IMR-90 (cell line): ENCODE measurements at regions not wholly inside any gene's neighbourhood (a gene's known extent, or its start where the extent isn't known, plus 50 kb on each side); places are given as distances from the start of the nearest gene placed in this dataset.

ENCODE experiments used
- ATAC-seq: fragments of 200-7000 bp; cut with Tn5 transposase; 2 replicates; pipeline ENCODE4 v1.9.1; 2020; ENCODE audit warnings: low read depth, mild to moderate bottlenecking, moderate library complexity
- BruUV-seq: library from RNA; stranded (reverse); fragments of 400-500 nt; replicated peaks from 2 replicates; lab custom pipeline; 2021; lab: Mats Ljungman, UMichigan
- CTCF ChIA-PET: fragments of 300-600 bp; formaldehyde crosslinking; extraction: SDS; loops from one replicate; lab custom pipeline; 2021; ENCODE audit warnings: antibody characterized with exemption; lab: Yijun Ruan, JAX
- POLR2A ChIA-PET: fragments of 300-600 bp; sonication (Branson Sonifier 250); formaldehyde crosslinking; loops from one replicate; lab custom pipeline; 2022; ENCODE audit warnings: antibody characterized with exemption; ENCODE audit not compliant: unreplicated experiment; lab: Charles Lee
- DNase-seq: peaks from one replicate; pipeline ENCODE4 v3.0.0; 2013
- H2AFZ ChIP-seq: replicated peaks from 2 replicates; pipeline ENCODE3; 2013; ENCODE audit warnings: low read length, mild to moderate bottlenecking; ENCODE audit not compliant: poor library complexity
- H2AK5ac ChIP-seq: 2 replicates; pipeline ENCODE4 v1.6.1; 2013; ENCODE audit warnings: low read depth, low read length, inconsistent platforms
- H2AK9ac ChIP-seq: replicated peaks from 2 replicates; pipeline ENCODE3; 2013; ENCODE audit warnings: mild to moderate bottlenecking, low read depth, low read length, moderate library complexity; ENCODE audit not compliant: poor library complexity
- H2BK120ac ChIP-seq: 2 replicates; pipeline ENCODE4 v1.6.1; 2013; ENCODE audit warnings: low read depth, low read length, inconsistent platforms
- H2BK15ac ChIP-seq: 3 replicates; pipeline ENCODE4 v1.6.1; 2013; ENCODE audit warnings: low read depth, low read length, inconsistent platforms
- H2BK20ac ChIP-seq: 2 replicates; pipeline ENCODE4 v1.6.1; 2013; ENCODE audit warnings: low read depth, mild to moderate bottlenecking, inconsistent platforms, low read length, moderate library complexity
- H2BK5ac ChIP-seq: 2 replicates; pipeline ENCODE4 v1.6.1; 2013; ENCODE audit warnings: mild to moderate bottlenecking, low read depth, low read length, inconsistent platforms; ENCODE audit not compliant: poor library complexity, severe bottlenecking
- H3K14ac ChIP-seq: replicated peaks from 2 replicates; pipeline ENCODE4 v1.6.1; 2013; ENCODE audit warnings: low read depth, low read length, inconsistent platforms
- H3K18ac ChIP-seq: 2 replicates; pipeline ENCODE4 v1.6.1; 2013; ENCODE audit warnings: low read depth, low read length, control low read depth
- H3K23ac ChIP-seq: 2 replicates; pipeline ENCODE4 v1.6.1; 2013; ENCODE audit warnings: low read depth, low read length, inconsistent platforms
- H3K27ac ChIP-seq: 2 replicates; pipeline ENCODE4 v1.5.1; 2013; ENCODE audit warnings: mild to moderate bottlenecking, control low read depth, low read length; ENCODE audit not compliant: insufficient read depth
- H3K27me3 ChIP-seq: 2 replicates; pipeline ENCODE4 v1.6.1; 2013; ENCODE audit warnings: low read length; ENCODE audit not compliant: control insufficient read depth, insufficient read depth
- H3K36me3 ChIP-seq: 2 replicates; pipeline ENCODE4 v1.6.1; 2013; ENCODE audit warnings: low read length, mixed read lengths; ENCODE audit not compliant: control insufficient read depth, insufficient read depth
- H3K4ac ChIP-seq: 2 replicates; pipeline ENCODE4 v1.6.1; 2013; ENCODE audit warnings: low read depth, low read length, inconsistent platforms
- H3K4me1 ChIP-seq: 2 replicates; pipeline ENCODE4 v1.6.1; 2013; ENCODE audit warnings: low read length, mixed read lengths; ENCODE audit not compliant: control insufficient read depth, insufficient read depth
- H3K4me2 ChIP-seq: 2 replicates; pipeline ENCODE4 v1.6.1; 2013; ENCODE audit warnings: low read depth, mild to moderate bottlenecking, control low read depth, low read length, moderate library complexity
- H3K4me3 ChIP-seq: 2 replicates; pipeline ENCODE4 v1.5.1; 2013; ENCODE audit warnings: low read depth, mild to moderate bottlenecking, control low read depth, low read length, moderate library complexity; ENCODE audit not compliant: insufficient read depth
- H3K56ac ChIP-seq: 2 replicates; pipeline ENCODE4 v1.6.1; 2013; ENCODE audit warnings: low read length, inconsistent platforms; ENCODE audit not compliant: insufficient read depth; ENCODE audit errors: extremely low read depth
- H3K79me1 ChIP-seq, 2 experiments: 2 replicates each; pipeline ENCODE4 v1.6.1; 2013; ENCODE audit warnings: low read length in 2 of 2, inconsistent platforms in 1 of 2, low read depth in 1 of 2
- H3K9ac ChIP-seq: 2 replicates; pipeline ENCODE4 v1.6.1; 2013; ENCODE audit warnings: low read depth, low read length, control low read depth
- H3K9me1 ChIP-seq: 2 replicates; pipeline ENCODE4 v1.6.1; 2013; ENCODE audit warnings: low read length, inconsistent platforms; ENCODE audit not compliant: insufficient read depth
- H3K9me3 ChIP-seq: 2 replicates; pipeline ENCODE4 v1.6.1; 2013; ENCODE audit warnings: low read length; ENCODE audit not compliant: control insufficient read depth, insufficient read depth
- H4K20me1 ChIP-seq: 2 replicates; pipeline ENCODE4 v1.6.1; 2013; ENCODE audit warnings: low read length, inconsistent platforms; ENCODE audit not compliant: insufficient read depth
- H4K5ac ChIP-seq: 2 replicates; pipeline ENCODE4 v1.6.1; 2013; ENCODE audit warnings: mild to moderate bottlenecking, low read depth, low read length, control low read depth
- H4K8ac ChIP-seq, 2 experiments: 2 replicates each; pipeline ENCODE4 v1.6.1; 2013; ENCODE audit warnings: low read depth in 2 of 2, low read length in 2 of 2, control low read depth in 1 of 2, inconsistent platforms in 1 of 2
- H4K91ac ChIP-seq: 2 replicates; pipeline ENCODE4 v1.6.1; 2013; ENCODE audit warnings: low read depth, low read length, inconsistent platforms; ENCODE audit not compliant: insufficient read depth
- CTCF ChIP-seq: conservative IDR thresholded peaks from 2 replicates; pipeline ENCODE4 v1.5.1; 2012; ENCODE audit warnings: mild to moderate bottlenecking, low read depth, low read length, improper control_type of control experiment
- MAZ ChIP-seq: IDR thresholded peaks from 2 replicates; pipeline ENCODE4 v1.6.1; 2012; ENCODE audit warnings: low read depth, mild to moderate bottlenecking, low read length, improper control_type of control experiment, moderate library complexity, borderline replicate concordance
- MXI1 ChIP-seq: IDR thresholded peaks from 2 replicates; pipeline ENCODE4 v1.6.1; 2012; ENCODE audit warnings: low read depth, mild to moderate bottlenecking, low read length, moderate library complexity, borderline replicate concordance
- NFE2L2 ChIP-seq: fragments of 150-350 bp; IDR thresholded peaks from 2 replicates; pipeline ENCODE4 v1.6.1; 2016; ENCODE audit warnings: low read depth, mild to moderate bottlenecking, low read length
- RAD21 ChIP-seq: IDR thresholded peaks from 2 replicates; pipeline ENCODE4 v1.6.1; 2012; ENCODE audit warnings: low read length, improper control_type of control experiment
- SMC3 ChIP-seq: fragments of 150-350 bp; IDR thresholded peaks from 2 replicates; pipeline ENCODE4 v1.6.1; 2016; ENCODE audit warnings: low read depth, mild to moderate bottlenecking, antibody characterized with exemption, low read length, moderate library complexity
- WGBS, 2 experiments: methylation state at CpG; one replicate each; pipeline versions ENCODE4 v1.1.5 to v1.1.7; 2013; ENCODE audit warnings: missing lambda C conversion rate in 2 of 2; ENCODE audit not compliant: insufficient read length in 1 of 2; ENCODE audit errors: extremely low coverage in 2 of 2; 5-methylcytosine and 5-hydroxymethylcytosine counted together
- dilution Hi-C: fragments of 300-500 bp; cut with HindIII; formaldehyde crosslinking; loops from one replicate; pipeline ENCODE4 v1.14.3; 2018; ENCODE audit warnings: low sequenced_read_pairs; ENCODE audit not compliant: unreplicated experiment
- in situ Hi-C: fragments of 300-500 bp; cut with MboI; formaldehyde crosslinking; loops from 3 replicates; pipeline ENCODE4 v1.14.3; 2019; ENCODE audit warnings: low sequenced_read_pairs, inconsistent platforms, mixed read lengths
- intact Hi-C: fragments of 100-400 bp; cut with micrococcal nuclease; formaldehyde crosslinking; loops from 2 replicates; pipeline ENCODE4 v1.10.0; 2022

- no peaks in the 10 kb centered on the region; the same call in 1 of the 2 replicates for H3K27me3 ChIP-seq
- in situ Hi-C loops (loop anchor here (5.0 to 10.0 kb wide), 3 partner anchors 69 to 489 kb away; no protein-coding TSS in a partner anchor), intact Hi-C loops (loop anchor here (2.0 to 5.0 kb wide), 5 partner anchors 67 to 502 kb away; partner anchors contain the start of gene GAS2L3), dilution Hi-C loops (no loop called here)
- H2BK120ac ChIP-seq, result no peak overlapping the region
- no peak overlapping the region for H2BK15ac ChIP-seq
- H2AK5ac ChIP-seq, result no peak overlapping the region
- no peak overlapping the region for H3K4me2 ChIP-seq
- DNase-seq (peak; percentile 60), ATAC-seq (peak; percentile 81)
- no peaks in the 10 kb centered on the region for H3K9me3 ChIP-seq
- no peak overlapping the region for H3K27ac ChIP-seq
- H2AK9ac ChIP-seq, result no peak overlapping the region
- no peak overlapping the region for H3K9ac ChIP-seq
- no peaks in the 10 kb centered on the region for H3K9me1 ChIP-seq
- H4K8ac ChIP-seq, result no peak overlapping the region
- POLR2A ChIA-PET, result no interaction called here
- H3K36me3 ChIP-seq, result no peaks in the 10 kb centered on the region
- no peaks in the 10 kb centered on the region for H3K79me1 ChIP-seq
- H4K20me1 ChIP-seq, result no peaks in the 10 kb centered on the region
- TF ChIP-seq MXI1, result no peak
- TF ChIP-seq RAD21, result peak; percentile 59
- peak; percentile 81 for TF ChIP-seq SMC3
- peak; percentile 67 for TF ChIP-seq CTCF
- no peak for TF ChIP-seq MAZ
- no peak for TF ChIP-seq NFE2L2
- no peak overlapping the region for H4K91ac ChIP-seq
- WGBS, 2 experiments, result no CpG with 5 or more reads among the region's 5 CpGs
- no peaks in the 10 kb centered on the region for H3K4me1 ChIP-seq
- no peak overlapping the region for H4K5ac ChIP-seq
- no peak overlapping the region for H3K4me3 ChIP-seq
- no peak overlapping the region for H3K18ac ChIP-seq
- BruUV-seq, result no TSS peak
- CTCF ChIA-PET, result interaction anchor here (0.6 to 1.8 kb wide), 5 partner anchors 8 to 499 kb away, joined by 3 to 7 read pairs (median 4); no protein-coding TSS in a partner anchor
- no peak overlapping the region for H2BK20ac ChIP-seq
- H3K23ac ChIP-seq, result no peak overlapping the region
- H2BK5ac ChIP-seq, result no peak overlapping the region
- no peak overlapping the region for H3K4ac ChIP-seq
- H3K56ac ChIP-seq, result no peak overlapping the region
- no peak overlapping the region for H3K14ac ChIP-seq
- H2AFZ ChIP-seq, result no peak overlapping the region
These were observed 60.6 kb upstream of the ANO4 start for GRCh38 chr12:100733817-100734593.
